GM18520 (cell line): ENCODE measurements at regions not wholly inside any gene's neighbourhood (a gene's known extent, or its start where the extent isn't known, plus 50 kb on each side); places are given as distances from the start of the nearest gene placed in this dataset.
"Not testable (repeated sequence)": the region's sequence is repeated elsewhere in the genome, so short reads cannot be mapped to it uniquely, and the experiment has no call there.

ENCODE experiments used
- ATAC-seq: cut with Tn5 transposase; IDR thresholded peaks from one replicate; pipeline ENCODE4 v1.9.1; 2021; ENCODE audit not compliant: unreplicated experiment

GRCh38 chr1:213622365-213623063 is 365.3 kb upstream of the PROX1 start:
- ATAC-seq: peak; percentile 47

- peak; percentile 51 for ATAC-seq
These were observed 364.6 kb upstream of the PROX1 start for GRCh38 chr1:213623064-213623581.

GRCh38 chr1:213623862-213624261 is 363.9 kb upstream of the PROX1 start:
- ATAC-seq: no peak

- ATAC-seq: not testable (repeated sequence)
These were observed 351.0 kb upstream of the PROX1 start for GRCh38 chr1:213636778-213637177.

- ATAC-seq: no peak
These were observed 346.5 kb upstream of the PROX1 start for GRCh38 chr1:213641312-213641711.

- ATAC-seq: no peak
These were observed 344.4 kb upstream of the PROX1 start for GRCh38 chr1:213643360-213643759.

- no peak for ATAC-seq
These were observed 339.7 kb upstream of the PROX1 start for GRCh38 chr1:213647864-213648650.

GRCh38 chr1:213649373-213649772 is 338.4 kb upstream of the PROX1 start:
- ATAC-seq: no peak

GRCh38 chr1:213650603-213651002 is 337.2 kb upstream of the PROX1 start:
- no peak for ATAC-seq

GRCh38 chr1:213651077-213651476 is 336.7 kb upstream of the PROX1 start:
- no peak for ATAC-seq

- ATAC-seq: no peak
These were observed 335.7 kb upstream of the PROX1 start for GRCh38 chr1:213652109-213652508.

- ATAC-seq: no peak
These were observed 331.7 kb upstream of the PROX1 start for GRCh38 chr1:213656039-213656438.

- ATAC-seq: no peak
These were observed 331.3 kb upstream of the PROX1 start for GRCh38 chr1:213656503-213656902.

- no peak for ATAC-seq
These were observed 330.8 kb upstream of the PROX1 start for GRCh38 chr1:213657013-213657412.

- ATAC-seq: no peak
These were observed 329.9 kb upstream of the PROX1 start for GRCh38 chr1:213657879-213658278.

- no peak for ATAC-seq
These were observed 329.3 kb upstream of the PROX1 start for GRCh38 chr1:213658457-213658856.

GRCh38 chr1:213659580-213660547 is 327.9 kb upstream of the PROX1 start:
- ATAC-seq: no peak

- ATAC-seq: no peak
These were observed 326.5 kb upstream of the PROX1 start for GRCh38 chr1:213661302-213661701.

GRCh38 chr1:213666113-213666512 is 321.7 kb upstream of the PROX1 start:
- no peak for ATAC-seq

- no peak for ATAC-seq
These were observed 320.9 kb upstream of the PROX1 start for GRCh38 chr1:213666922-213667321.

- ATAC-seq: no peak
These were observed 318.3 kb upstream of the PROX1 start for GRCh38 chr1:213669512-213669911.
